CD4-positive, alpha-beta T cell treated with Interleukin-10 for 1 hour (primary cell): ENCODE measurements at regions not wholly inside any gene's neighbourhood (a gene's known extent, or its start where the extent isn't known, plus 50 kb on each side); places are given as distances from the start of the nearest gene placed in this dataset.
A peak's percentile ranks its signal among the peaks of the same experiment; 100 is the strongest.
"Not testable (repeated sequence)": the region's sequence is repeated elsewhere in the genome, so short reads cannot be mapped to it uniquely, and the experiment has no call there.

Experiments
- DNase-seq: peaks from one replicate; pipeline ENCODE4 v3.0.0-alpha.2; 2020

DNA sequence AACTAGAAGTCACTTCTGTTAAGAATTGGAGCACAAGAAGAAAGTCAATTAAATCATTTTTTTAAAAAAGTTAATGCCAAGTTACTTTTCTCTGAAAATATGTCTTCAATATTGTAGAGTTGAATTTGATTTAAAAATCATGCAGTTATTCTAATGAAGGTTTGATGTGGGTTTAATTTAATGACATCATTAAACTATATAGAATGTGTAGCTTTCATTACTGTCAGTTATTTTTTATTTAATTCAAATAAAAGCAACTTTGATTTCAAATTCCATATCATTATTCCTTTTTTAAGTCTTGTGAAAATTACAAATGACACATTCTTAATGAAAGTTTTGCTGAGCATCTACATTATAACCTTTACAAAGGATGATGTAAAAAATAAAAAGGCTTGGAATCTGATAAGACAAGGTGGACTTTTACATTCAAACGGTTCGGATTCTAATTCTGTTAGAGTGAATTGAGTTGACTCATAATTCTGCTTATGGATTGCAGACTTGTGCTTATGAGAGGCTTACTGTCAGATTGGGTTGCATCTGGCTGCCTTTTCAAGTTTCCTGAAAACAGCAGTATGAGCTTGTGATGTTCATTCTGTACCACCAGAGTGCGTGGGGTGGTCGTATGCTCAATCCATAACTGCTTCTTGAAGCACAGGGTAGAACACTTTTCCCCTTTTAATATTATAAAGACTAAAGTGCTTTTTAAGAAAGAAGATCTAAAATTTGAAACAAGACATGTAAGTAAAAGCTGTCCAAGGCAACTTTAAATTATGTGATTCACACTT is 253.0 kb upstream of the ARRDC3 start:
- DNase-seq, result no peak

DNA sequence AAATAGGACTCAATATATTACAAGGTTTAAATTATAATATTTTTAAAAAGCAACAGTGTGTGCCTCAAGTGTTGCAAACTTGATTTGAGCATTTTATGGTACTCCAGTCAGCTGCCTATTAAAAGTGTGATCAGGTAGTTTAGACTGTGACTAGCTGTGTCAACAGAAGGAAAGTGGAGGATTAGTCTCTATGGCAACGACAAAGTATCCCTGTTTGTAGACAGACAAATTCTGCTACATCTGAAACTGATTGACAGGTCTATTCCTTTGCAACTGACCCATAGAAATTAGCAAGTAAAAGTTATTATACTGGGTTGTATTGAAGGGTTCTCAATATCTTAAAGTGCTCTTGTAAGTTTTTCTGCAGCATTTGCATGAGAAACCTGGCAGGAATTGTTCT is 249.8 kb upstream of the ARRDC3 start:
- no peak for DNase-seq

DNA sequence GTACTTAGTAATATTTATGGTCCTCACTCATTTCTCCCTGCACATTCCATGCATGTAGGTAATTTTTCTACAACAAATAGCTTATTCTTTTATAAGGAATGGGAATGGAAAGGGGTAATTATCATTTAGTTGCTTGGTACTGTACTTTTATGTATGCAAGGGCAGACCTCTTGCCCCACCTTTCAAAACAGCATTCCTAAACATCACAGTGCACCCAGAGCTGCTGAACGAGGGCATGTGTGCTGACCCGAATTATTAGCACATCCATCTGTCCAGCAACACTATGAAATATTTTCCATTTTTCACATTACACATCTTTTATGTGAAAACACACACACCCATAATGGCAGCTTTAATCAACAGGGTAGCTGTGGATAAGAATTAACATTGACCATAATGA is 228.6 kb upstream of the ARRDC3 start:
- DNase-seq, result no peak

DNA sequence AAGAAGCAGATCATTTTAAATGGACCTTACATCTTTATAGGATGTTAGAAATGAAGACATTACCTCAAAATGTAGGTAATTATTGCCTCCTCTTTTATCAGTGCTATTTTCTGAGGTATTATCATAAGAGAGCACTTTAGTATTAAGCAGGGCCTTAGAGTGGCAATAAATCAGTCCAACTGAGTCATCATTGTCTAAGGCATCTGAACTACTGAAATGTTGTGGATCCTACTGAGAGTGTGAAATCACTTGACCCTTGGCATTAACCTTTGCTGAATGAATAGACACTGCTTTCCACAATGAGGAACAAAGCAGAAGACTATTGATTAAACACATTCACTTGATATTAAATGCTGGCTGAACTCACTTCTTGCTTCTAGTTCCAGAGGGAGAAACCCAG is 224.6 kb upstream of the ARRDC3 start:
- no peak for DNase-seq

GRCh38 chr5:91599863-91600262 is 216.7 kb upstream of the ARRDC3 start:
- DNase-seq, result no peak

- no peak for DNase-seq
Observed at GRCh38 chr5:91598216-91598615, 215.1 kb upstream of the ARRDC3 start.

DNA sequence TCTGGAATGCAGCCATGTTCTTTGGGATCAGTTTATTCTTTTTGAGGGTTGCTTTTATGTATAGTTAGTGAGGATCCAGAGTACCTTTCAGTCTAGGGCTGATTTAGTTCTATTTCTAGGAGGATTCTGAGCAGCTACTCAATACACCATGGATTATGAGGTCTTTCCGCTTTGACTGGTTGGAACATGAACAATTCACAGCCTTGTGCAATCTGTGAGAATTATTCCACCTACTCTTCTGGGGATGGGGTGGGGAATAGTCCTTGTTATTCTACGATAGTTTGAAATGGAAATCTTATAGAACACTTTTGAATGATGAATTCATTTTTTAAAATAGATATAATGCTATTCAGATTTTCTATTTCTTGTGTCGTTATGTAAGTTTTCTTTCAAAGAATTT is 212.3 kb upstream of the ARRDC3 start:
- DNase-seq, result no peak

GRCh38 chr5:91591076-91591475 is 208.0 kb upstream of the ARRDC3 start:
- DNase-seq, result no peak

- no peak for DNase-seq
Observed at GRCh38 chr5:91586232-91586631, 203.1 kb upstream of the ARRDC3 start.

- no peak for DNase-seq
Observed at GRCh38 chr5:91584352-91584751, 201.2 kb upstream of the ARRDC3 start.

- DNase-seq, result not testable (repeated sequence)
Observed at GRCh38 chr5:91566012-91566411, 182.9 kb upstream of the ARRDC3 start.

DNA sequence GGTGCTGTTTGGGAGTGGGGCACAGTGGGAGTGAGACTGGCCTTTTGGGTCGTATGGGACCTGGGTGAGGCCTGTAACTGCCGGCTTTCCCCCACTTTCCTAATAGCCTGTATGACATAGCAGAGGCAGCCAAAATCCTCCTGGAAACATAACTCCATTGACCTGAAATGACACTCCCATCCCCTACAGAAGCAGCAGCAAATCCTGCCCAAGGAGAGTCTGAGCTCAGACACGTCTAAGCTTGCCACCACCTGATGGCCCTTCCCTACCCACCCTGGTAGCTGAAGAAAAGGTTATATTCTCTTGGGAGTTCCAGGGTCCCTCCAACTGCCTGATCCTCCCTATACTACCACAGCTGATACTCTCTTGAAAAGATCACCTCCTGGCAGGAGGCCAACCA is 179.8 kb upstream of the ARRDC3 start:
- no peak for DNase-seq

- DNase-seq, result no peak
Observed at GRCh38 chr5:91541696-91542095, 158.6 kb upstream of the ARRDC3 start.

DNA sequence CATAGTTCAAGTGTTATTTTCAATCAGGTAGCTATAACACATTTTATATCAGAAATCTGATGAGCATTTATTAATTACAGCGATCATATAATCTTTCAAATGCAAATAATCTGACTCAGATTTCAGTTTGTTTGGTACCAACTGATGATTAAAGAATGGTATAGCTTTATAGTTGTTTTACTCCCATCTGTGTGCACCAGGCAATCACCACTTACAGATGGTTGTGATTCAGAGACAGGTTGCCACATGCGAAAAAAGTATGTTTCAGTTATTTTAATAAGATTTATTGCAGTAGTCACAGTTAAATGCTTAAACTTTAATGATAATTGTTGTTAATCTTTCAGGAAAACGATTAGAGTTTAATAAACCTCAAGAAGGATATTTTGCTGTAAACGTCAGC is 155.1 kb upstream of the ARRDC3 start:
- DNase-seq, result no peak

DNA sequence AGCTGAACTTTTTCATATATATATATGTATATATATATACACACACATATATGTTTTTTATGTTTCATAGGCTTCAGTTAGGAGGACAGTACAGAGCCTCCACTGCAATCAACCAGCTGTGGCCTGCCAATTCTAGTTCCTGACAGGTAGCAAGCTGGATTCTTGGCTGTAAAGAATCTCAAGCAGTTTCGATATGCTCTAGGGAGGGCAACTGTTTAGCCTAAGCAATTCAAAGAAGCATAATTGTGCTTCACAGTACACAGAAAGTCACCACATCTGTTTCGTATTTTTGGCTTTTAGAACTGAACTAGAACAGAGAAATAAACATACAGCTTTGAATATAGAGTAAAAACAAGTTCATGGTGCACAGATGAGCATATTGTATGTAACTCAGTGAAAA is 152.4 kb upstream of the ARRDC3 start:
- DNase-seq, result no peak

GRCh38 chr5:91534332-91534731 is 151.2 kb upstream of the ARRDC3 start:
- no peak for DNase-seq

DNA sequence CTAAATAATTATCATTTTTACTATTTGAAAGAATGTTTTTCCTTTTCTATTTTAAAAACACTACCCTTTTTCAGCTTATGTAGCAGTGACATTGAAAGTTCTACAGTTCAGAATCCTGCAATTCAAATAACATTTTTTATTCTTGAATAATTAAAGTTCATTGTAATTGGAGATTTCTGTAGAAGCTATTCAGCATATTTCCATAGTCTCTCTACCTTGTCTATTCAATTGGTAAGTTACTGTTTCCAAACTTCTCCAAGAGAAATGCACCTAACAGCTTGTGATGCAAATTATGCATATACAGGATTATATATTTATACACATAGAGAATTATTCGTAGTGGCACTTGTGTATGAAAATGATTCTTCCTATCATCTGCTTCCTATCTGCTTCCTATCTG is 149.7 kb upstream of the ARRDC3 start:
- DNase-seq, result no peak

GRCh38 chr5:91532281-91532680 is 149.2 kb upstream of the ARRDC3 start:
- DNase-seq, result no peak

DNA sequence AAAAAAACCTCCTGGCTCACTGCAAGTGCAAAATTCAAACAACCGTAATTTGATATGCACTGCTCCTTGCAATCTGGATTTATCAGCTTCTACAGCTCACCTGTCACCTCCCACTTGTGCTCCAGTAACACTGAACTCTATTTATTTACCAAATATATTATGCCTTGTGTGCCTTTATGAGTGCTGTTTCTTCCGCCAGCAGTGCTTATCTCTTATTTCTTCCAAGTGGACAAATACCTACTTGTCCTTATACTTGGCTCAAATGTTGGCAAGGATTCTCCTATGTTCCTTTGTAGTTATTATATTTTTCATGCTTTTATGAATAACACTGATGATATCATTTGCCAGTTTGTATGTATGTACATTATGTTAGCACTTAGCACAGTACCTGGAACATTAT is 145.7 kb upstream of the ARRDC3 start:
- DNase-seq, result no peak

DNA sequence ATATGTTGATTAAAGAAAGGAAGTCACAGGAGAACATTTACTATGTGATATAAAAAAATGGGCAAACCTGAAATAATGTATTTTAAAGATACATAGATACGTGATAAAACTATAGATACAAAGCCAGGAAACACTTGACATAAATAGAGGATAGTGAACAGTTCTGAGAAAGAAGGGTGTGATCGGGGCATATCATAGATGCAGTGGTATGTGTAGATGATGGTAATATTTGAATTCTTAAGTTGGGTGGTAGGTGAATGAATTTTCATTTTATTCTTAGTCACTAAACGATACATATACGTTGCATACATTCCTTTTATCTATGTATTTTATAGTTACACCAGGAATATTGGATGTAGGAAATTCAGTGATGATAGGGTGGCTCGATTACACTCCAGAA is 138.7 kb upstream of the ARRDC3 start:
- no peak for DNase-seq

GRCh38 chr5:91521334-91521733 is 138.2 kb upstream of the ARRDC3 start:
- DNase-seq, result no peak

GRCh38 chr5:91514400-91514799 is 131.3 kb upstream of the ARRDC3 start:
- no peak for DNase-seq

DNA sequence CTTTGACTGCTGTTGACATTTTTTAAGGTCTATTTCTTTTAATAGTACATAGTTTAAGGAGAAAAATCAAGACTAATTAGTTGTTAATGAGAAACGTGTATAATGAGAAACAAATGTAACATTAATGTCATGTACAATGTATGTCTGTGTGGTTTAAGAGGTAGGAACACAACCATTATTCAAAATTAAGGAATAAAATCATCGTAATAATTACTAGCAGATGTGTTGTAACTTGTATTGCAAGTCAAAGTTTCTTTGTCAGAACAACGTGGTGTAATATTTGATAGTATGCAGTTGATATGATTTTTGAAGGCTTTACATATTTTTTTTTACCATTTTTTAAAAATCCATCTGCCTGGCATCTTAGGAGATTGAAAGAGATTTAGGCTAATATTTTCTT is 120.2 kb upstream of the ARRDC3 start:
- DNase-seq, result no peak

GRCh38 chr5:91500758-91501157 is 117.6 kb upstream of the ARRDC3 start:
- no peak for DNase-seq

- peak; percentile 48 for DNase-seq
Observed at GRCh38 chr5:91499943-91500531, 116.9 kb upstream of the ARRDC3 start.
